ENCODE measurements at regions not wholly inside any gene's neighbourhood (a gene's known extent, or its start where the extent isn't known, plus 50 kb on each side); places are given as distances from the start of the nearest gene placed in this dataset.

GRCh38 chr5:164336276-164336675, 830.9 kb downstream of the MAT2B start:
- no peak for DNase-seq (ENCODE audit: low spot score)
- TF ChIP-seq CTCF (IDR thresholded peaks at IDR 0.05), result no peak
- H3K4me3 ChIP-seq, result no peak overlapping the region
- H3K27ac ChIP-seq, result no peak overlapping the region

DNA sequence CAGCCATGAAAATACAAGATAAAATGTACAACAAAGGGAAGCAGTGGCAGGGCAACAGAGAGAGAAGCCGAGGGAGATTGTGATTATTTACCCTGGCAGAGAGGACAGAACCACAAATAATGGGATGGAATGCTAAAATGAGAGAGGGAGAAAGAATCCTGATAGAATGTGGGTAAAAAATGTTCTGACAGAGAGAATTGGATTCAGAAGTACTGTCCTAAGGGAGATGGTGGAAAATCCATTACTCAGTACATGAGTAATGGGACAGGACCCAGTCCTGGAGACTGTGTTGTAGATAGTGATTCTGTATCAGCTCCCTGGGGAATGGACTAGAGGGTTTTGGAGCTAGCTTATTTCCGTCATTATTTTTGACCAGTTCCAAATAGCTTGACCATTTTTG, 831.5 kb downstream of the MAT2B start:
- TF ChIP-seq CTCF (IDR thresholded peaks at IDR 0.05), result no peak
- Histone ChIP-seq H3K27ac (no peak overlapping the region), H3K4me3 (no peak overlapping the region)
- no peak for DNase-seq (ENCODE audit: low spot score)

DNA sequence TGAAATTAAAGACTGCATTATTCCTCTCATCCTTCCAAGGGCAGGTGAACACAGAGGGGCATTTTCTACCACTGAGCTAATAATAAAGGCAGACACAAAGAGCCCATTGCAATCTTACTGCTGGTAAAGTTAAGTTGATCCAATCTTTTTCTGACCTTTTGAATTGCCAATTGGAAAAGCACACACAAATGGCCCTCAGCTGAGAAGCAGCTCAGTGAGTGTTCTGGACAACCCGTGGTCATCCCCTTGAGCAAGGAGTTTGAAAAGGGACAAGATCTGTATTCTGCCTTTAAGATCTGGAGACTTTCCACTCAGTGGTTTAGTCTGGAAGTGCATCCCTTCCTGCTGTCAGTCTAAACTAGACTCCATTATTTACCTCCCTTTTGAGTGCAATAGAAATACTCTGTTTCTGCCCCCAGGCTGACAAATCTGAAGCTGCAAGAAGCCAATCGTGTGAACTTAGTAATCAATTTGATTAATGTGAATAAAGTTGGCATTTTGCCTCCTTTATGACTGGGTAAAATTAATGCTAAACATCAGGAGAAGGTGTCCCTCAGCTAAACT, 835.7 kb downstream of the MAT2B start:
- no peak overlapping the region for H3K27ac ChIP-seq
- DNase-seq (ENCODE audit: low spot score), result no peak
- no peak for TF ChIP-seq CTCF (IDR thresholded peaks at IDR 0.05)
- no peak overlapping the region for H3K4me3 ChIP-seq

DNA sequence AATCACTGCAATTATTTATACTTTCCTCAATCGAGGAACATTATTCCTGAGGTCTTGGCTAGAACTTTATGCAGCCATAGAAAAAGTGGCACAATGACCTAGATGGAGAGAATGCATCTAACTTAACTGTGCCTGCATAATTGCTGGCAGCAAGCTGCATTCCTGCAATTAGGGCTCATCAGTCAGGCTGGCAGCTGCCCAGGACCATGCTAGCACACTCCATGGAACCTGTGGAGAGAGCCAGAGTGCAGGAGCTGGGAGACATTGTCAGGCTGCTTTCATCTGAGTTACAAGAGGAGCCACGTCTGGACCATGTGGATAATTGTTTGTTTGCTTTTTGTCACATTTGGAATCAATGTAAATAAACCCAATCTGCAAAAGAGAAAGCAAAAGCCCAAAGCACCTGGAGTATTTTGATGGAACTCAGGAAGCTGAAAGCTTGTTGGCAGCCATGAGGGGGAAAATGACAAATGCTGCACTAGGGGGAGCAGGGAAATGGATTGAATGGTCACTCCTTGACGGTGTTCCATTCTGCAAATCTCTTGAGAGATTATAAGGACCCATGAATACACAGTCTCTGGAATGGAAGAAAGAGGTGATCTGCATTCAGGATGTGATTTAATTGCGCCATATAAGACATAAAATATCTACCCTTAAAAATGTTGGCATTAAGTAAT, 839.9 kb downstream of the MAT2B start:
- Histone ChIP-seq H3K4me3 (no peak overlapping the region), H3K27ac (no peak overlapping the region)
- no peak for DNase-seq (ENCODE audit: low spot score)
- no peak for TF ChIP-seq CTCF (IDR thresholded peaks at IDR 0.05)

DNA sequence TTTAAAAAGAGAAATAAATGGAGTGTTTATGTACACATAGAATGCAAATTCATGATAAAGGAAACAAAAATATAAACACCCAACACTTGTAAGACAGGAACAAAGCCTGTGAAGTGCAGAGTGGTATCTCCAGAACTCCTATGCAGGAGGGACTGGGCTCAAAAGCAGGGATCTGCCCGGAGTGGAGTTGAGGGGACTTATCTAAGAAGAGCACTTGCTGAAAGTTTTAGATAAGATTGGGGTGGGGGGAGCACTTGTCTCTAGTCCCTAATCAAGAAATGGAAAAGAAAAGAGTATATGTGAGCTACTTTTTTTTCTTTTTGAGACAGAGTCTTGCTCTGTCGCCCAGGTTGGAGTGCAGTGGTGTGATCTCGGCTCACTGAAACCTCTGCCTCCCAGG, 840.4 kb downstream of the MAT2B start:
- Histone ChIP-seq H3K4me3 (no peak overlapping the region), H3K27ac (no peak overlapping the region)
- no peak for DNase-seq (ENCODE audit: low spot score)
- no peak for TF ChIP-seq CTCF (IDR thresholded peaks at IDR 0.05)

GRCh38 chr5:164346785-164347630, 841.6 kb downstream of the MAT2B start:
- no peak overlapping the region for H3K4me3 ChIP-seq
- DNase-seq (ENCODE audit: low spot score), result no peak
- no peak for TF ChIP-seq CTCF (IDR thresholded peaks at IDR 0.05)
- no peak overlapping the region for H3K27ac ChIP-seq
